GM18858 (cell line): ENCODE measurements at regions not wholly inside any gene's neighbourhood (a gene's known extent, or its start where the extent isn't known, plus 50 kb on each side); places are given as distances from the start of the nearest gene placed in this dataset.

Source experiments
- ATAC-seq: cut with Tn5 transposase; IDR thresholded peaks from one replicate; pipeline ENCODE4 v1.9.1; 2021; ENCODE audit not compliant: unreplicated experiment

- no peak for ATAC-seq
Measured at GRCh38 chr7:49344556-49344955, 420.2 kb downstream of the CDC14C start.

GRCh38 chr7:49346195-49346899, 422.0 kb downstream of the CDC14C start:
- no peak for ATAC-seq

- ATAC-seq: no peak
Measured at GRCh38 chr7:49367072-49367471, 406.4 kb upstream of the VWC2 start.

GRCh38 chr7:49371771-49372170, 401.7 kb upstream of the VWC2 start:
- no peak for ATAC-seq

- no peak for ATAC-seq
Measured at GRCh38 chr7:49376817-49377375, 396.5 kb upstream of the VWC2 start.

GRCh38 chr7:49386792-49387191, 386.6 kb upstream of the VWC2 start:
- ATAC-seq: no peak

GRCh38 chr7:49389871-49390479, 383.5 kb upstream of the VWC2 start:
- ATAC-seq: no peak

- no peak for ATAC-seq
Measured at GRCh38 chr7:49396229-49396628, 377.2 kb upstream of the VWC2 start.

GRCh38 chr7:49397750-49398149, 375.7 kb upstream of the VWC2 start:
- ATAC-seq: no peak

- ATAC-seq: no peak
Measured at GRCh38 chr7:49398236-49398635, 375.2 kb upstream of the VWC2 start.

GRCh38 chr7:49398746-49399145, 374.7 kb upstream of the VWC2 start:
- ATAC-seq: no peak

- no peak for ATAC-seq
Measured at GRCh38 chr7:49400891-49401550, 372.4 kb upstream of the VWC2 start.

- ATAC-seq: no peak
Measured at GRCh38 chr7:49403844-49404243, 369.6 kb upstream of the VWC2 start.

GRCh38 chr7:49407205-49407604, 366.2 kb upstream of the VWC2 start:
- ATAC-seq: no peak

GRCh38 chr7:49417034-49417433, 356.4 kb upstream of the VWC2 start:
- no peak for ATAC-seq

- no peak for ATAC-seq
Measured at GRCh38 chr7:49418963-49419362, 354.5 kb upstream of the VWC2 start.

GRCh38 chr7:49422564-49422963, 350.9 kb upstream of the VWC2 start:
- ATAC-seq: no peak

- ATAC-seq: no peak
Measured at GRCh38 chr7:49424109-49424508, 349.3 kb upstream of the VWC2 start.

GRCh38 chr7:49425277-49425818, 348.1 kb upstream of the VWC2 start:
- no peak for ATAC-seq

- no peak for ATAC-seq
Measured at GRCh38 chr7:49432254-49432653, 341.2 kb upstream of the VWC2 start.

GRCh38 chr7:49433794-49434193, 339.6 kb upstream of the VWC2 start:
- no peak for ATAC-seq

- no peak for ATAC-seq
Measured at GRCh38 chr7:49434846-49435245, 338.6 kb upstream of the VWC2 start.
